Colon (tissue), 2 donors: ENCODE measurements at regions not wholly inside any gene's neighbourhood (a gene's known extent, or its start where the extent isn't known, plus 50 kb on each side); places are given as distances from the start of the nearest gene placed in this dataset.

Experiments
- FAIRE-seq: peaks from 2 replicates; lab custom pipeline; 2012; peaks lifted over from hg19 to GRCh38; lab: Jason Lieb, UNC
- donor health status: control.
- donor health status: control.

- FAIRE-seq, result no peak
Measured at GRCh38 chr15:95085056-95085455, 853.7 kb downstream of the MCTP2 start.

- FAIRE-seq, result no peak
Measured at GRCh38 chr15:95086531-95087252, 855.3 kb downstream of the MCTP2 start.

GRCh38 chr15:95087253-95087609 lies 855.9 kb downstream of the MCTP2 start:
- no peak for FAIRE-seq

GRCh38 chr15:95091444-95091843 lies 860.1 kb downstream of the MCTP2 start:
- no peak for FAIRE-seq

- no peak for FAIRE-seq
Measured at GRCh38 chr15:95095250-95095649, 863.9 kb downstream of the MCTP2 start.

- FAIRE-seq, result no peak
Measured at GRCh38 chr15:95096651-95097050, 865.3 kb downstream of the MCTP2 start.

- no peak for FAIRE-seq
Measured at GRCh38 chr15:95097361-95097760, 866.0 kb downstream of the MCTP2 start.

GRCh38 chr15:95105229-95105628 lies 873.9 kb downstream of the MCTP2 start:
- no peak for FAIRE-seq

GRCh38 chr15:95106801-95107200 lies 875.4 kb downstream of the MCTP2 start:
- no peak for FAIRE-seq

- FAIRE-seq, result no peak
Measured at GRCh38 chr15:95108673-95109072, 877.3 kb downstream of the MCTP2 start.

- no peak for FAIRE-seq
Measured at GRCh38 chr15:95111969-95112368, 880.6 kb downstream of the MCTP2 start.

- FAIRE-seq, result no peak
Measured at GRCh38 chr15:95113041-95113440, 881.7 kb downstream of the MCTP2 start.

GRCh38 chr15:95119041-95119610 lies 887.8 kb downstream of the MCTP2 start:
- FAIRE-seq, result no peak

- FAIRE-seq, result no peak
Measured at GRCh38 chr15:95120595-95120994, 889.2 kb downstream of the MCTP2 start.

- FAIRE-seq, result no peak
Measured at GRCh38 chr15:95121191-95121590, 889.8 kb downstream of the MCTP2 start.

GRCh38 chr15:95125803-95126202 lies 894.4 kb downstream of the MCTP2 start:
- FAIRE-seq, result no peak

- FAIRE-seq, result no peak
Measured at GRCh38 chr15:95127356-95127755, 896.0 kb downstream of the MCTP2 start.

- no peak for FAIRE-seq
Measured at GRCh38 chr15:95129574-95129973, 898.2 kb downstream of the MCTP2 start.

- FAIRE-seq, result no peak
Measured at GRCh38 chr15:95131131-95131556, 899.8 kb downstream of the MCTP2 start.

GRCh38 chr15:95132774-95133173 lies 901.4 kb downstream of the MCTP2 start:
- no peak for FAIRE-seq

GRCh38 chr15:95134431-95135110 lies 903.2 kb downstream of the MCTP2 start:
- FAIRE-seq, result no peak

GRCh38 chr15:95138604-95139270 lies 907.4 kb downstream of the MCTP2 start:
- FAIRE-seq, result no peak

GRCh38 chr15:95141486-95141885 lies 910.1 kb downstream of the MCTP2 start:
- no peak for FAIRE-seq
